H4 (cell line): ENCODE measurements at regions not wholly inside any gene's neighbourhood (a gene's known extent, or its start where the extent isn't known, plus 50 kb on each side); places are given as distances from the start of the nearest gene placed in this dataset.
A peak's percentile ranks its signal among the peaks of the same experiment; 100 is the strongest.
"Not testable (repeated sequence)": the region's sequence is repeated elsewhere in the genome, so short reads cannot be mapped to it uniquely, and the experiment has no call there.

Experiments
- DNase-seq: peaks from one replicate; pipeline ENCODE4 v3.0.0-alpha.2; 2015; ENCODE audit warnings: low spot score

GRCh38 chr3:10703875-10704274 lies 112.2 kb upstream of the SLC6A11 start:
- peak; percentile 73 for DNase-seq

GRCh38 chr3:10706156-10706739 lies 109.8 kb upstream of the SLC6A11 start:
- no peak for DNase-seq

GRCh38 chr3:10706740-10707399 lies 109.2 kb upstream of the SLC6A11 start:
- no peak for DNase-seq

- no peak for DNase-seq
Observed at GRCh38 chr3:10707400-10708215, 108.4 kb upstream of the SLC6A11 start.

- no peak for DNase-seq
Observed at GRCh38 chr3:10708216-10708893, 107.7 kb upstream of the SLC6A11 start.

- no peak for DNase-seq
Observed at GRCh38 chr3:10709110-10709781, 106.8 kb upstream of the SLC6A11 start.

- DNase-seq: no peak
Observed at GRCh38 chr3:10712121-10712520, 103.9 kb upstream of the SLC6A11 start.

GRCh38 chr3:10713656-10714055 lies 102.4 kb upstream of the SLC6A11 start:
- no peak for DNase-seq

GRCh38 chr3:10715886-10716285 lies 100.1 kb upstream of the SLC6A11 start:
- DNase-seq: no peak

GRCh38 chr3:10716964-10717363 lies 99.1 kb upstream of the SLC6A11 start:
- DNase-seq: no peak

GRCh38 chr3:10717756-10718155 lies 98.3 kb upstream of the SLC6A11 start:
- DNase-seq: no peak

GRCh38 chr3:10721101-10721500 lies 94.9 kb upstream of the SLC6A11 start:
- DNase-seq: no peak

GRCh38 chr3:10722911-10723310 lies 93.1 kb upstream of the SLC6A11 start:
- DNase-seq: no peak

- DNase-seq: no peak
Observed at GRCh38 chr3:10723991-10724390, 92.0 kb upstream of the SLC6A11 start.

- DNase-seq: peak; percentile 75
Observed at GRCh38 chr3:10725067-10725466, 91.0 kb upstream of the SLC6A11 start.

GRCh38 chr3:10725846-10726245 lies 90.2 kb upstream of the SLC6A11 start:
- DNase-seq: no peak

- DNase-seq: no peak
Observed at GRCh38 chr3:10726787-10727186, 89.2 kb upstream of the SLC6A11 start.

GRCh38 chr3:10729439-10729838 lies 86.6 kb upstream of the SLC6A11 start:
- DNase-seq: no peak

GRCh38 chr3:10732292-10732691 lies 83.7 kb upstream of the SLC6A11 start:
- no peak for DNase-seq

GRCh38 chr3:10733297-10733696 lies 82.7 kb upstream of the SLC6A11 start:
- DNase-seq: no peak

- DNase-seq: not testable (repeated sequence)
Observed at GRCh38 chr3:10736444-10736843, 79.6 kb upstream of the SLC6A11 start.

- DNase-seq: no peak
Observed at GRCh38 chr3:10737785-10738184, 78.2 kb upstream of the SLC6A11 start.
